Stimulated activated CD4-positive, alpha-beta T cell treated with anti-CD3 and anti-CD28 coated beads, Interleukin-1b, Interleukin-23, amount 100 ng/mL, for 4 hours (primary cell): ENCODE measurements at regions not wholly inside any gene's neighbourhood (a gene's known extent, or its start where the extent isn't known, plus 50 kb on each side); places are given as distances from the start of the nearest gene placed in this dataset.

Experiments used
- DNase-seq, 2 donors: peaks; one replicate each; pipeline ENCODE4 v3.0.0-alpha.2; 2020; ENCODE audit warnings: low read depth in 2 of 2

DNA sequence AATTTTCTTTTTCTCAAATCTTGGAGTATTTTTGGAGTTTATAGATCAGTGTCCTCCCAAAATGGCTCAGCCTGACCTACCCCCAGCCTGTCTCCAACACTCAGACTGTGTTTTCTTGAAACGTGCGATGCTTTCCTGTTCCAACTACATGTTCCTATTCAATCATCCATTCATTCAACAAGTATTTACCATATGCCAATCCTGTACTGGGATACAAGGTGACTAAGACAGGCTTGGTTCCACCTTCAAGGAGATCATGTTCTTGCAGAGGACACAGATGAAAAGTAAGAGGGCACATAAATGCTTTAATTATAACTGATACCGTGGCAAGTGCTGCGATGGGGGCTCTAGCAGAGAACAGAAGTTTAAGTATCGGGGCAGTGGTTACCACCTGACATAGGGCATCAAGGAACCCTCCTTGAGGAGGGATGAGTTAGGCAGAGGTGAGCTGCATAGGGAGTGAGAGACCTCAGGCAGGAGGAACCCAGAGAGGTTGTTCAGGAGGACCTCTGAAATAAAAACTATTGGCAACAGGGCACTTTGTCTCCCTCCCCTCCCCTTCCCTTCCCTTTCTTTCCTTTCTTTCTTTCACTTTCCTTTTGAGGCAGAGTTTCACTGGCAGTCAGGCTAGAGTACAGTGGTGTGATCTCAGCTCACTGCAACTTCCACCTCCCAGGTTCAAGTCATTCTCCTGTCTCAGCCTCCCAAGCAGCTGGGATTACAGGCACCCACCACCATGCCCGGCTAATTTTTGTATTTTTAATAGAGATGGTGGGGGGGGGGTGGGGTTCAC is 469.0 kb downstream of the EPHA4 start:
- no peak for DNase-seq

DNA sequence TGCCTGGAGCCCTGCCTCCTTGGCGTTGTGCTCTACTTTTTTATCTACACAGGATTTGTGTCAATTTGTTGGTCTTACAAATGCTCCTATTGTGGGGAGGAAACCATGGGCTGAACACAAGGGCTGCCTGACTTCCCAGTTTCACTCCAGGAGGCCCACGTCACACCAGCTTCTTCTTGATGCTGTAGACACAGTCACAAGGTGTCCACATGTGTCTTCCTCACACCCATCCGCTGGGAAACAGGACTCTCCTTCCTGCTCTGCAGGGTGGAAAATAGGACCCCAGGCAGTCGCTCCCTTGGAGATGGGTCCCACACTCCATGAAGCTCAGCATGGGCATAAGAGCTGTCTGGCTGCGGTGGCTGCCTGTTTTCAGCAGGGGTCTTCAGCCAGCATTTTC is 468.2 kb downstream of the EPHA4 start:
- DNase-seq: no peak

DNA sequence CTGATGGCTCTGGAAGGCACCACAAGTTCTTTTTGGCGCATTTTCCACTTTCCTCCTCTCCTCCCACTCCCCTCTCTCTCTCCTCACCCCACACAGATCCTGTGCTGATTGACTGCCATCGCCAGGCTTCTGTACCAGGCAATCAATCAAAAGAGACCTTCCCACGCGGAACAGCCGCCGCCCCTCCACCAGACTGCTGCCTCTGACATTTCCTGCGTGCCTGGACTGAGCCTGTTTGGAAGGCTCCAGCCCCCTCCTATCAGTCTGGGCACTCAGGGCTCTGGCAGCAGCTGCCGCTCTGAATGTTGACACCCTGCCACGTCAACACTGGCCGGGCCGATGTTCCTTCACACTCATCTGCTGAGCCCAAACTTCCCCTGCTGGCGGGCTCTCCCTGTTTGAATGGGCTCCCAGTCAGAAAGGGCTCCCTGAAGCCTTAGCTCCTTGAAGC is 467.7 kb downstream of the EPHA4 start:
- no peak for DNase-seq

- DNase-seq: no peak
These were observed 465.9 kb downstream of the EPHA4 start for GRCh38 chr2:221106241-221106640.

- no peak for DNase-seq
These were observed 464.7 kb downstream of the EPHA4 start for GRCh38 chr2:221107424-221107823.

DNA sequence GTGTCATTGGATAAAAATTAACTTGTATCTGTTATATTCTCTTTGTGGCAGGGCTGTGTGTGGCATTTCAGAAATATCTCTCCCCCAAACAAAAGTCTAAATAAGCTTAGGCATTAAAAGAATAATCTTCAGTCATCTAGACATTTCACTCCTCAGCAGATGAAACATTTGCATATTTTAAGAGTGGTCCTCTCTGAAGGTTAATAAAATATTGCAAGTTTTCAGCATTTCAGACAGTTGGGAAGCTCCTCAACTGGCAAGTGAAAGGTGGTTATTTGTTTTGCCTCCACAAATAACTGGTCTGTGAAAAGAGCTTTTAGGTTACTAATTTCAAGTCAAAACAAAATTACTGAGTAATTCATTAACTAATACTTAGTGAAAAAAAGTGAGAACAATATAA is 462.6 kb downstream of the EPHA4 start:
- no peak for DNase-seq

DNA sequence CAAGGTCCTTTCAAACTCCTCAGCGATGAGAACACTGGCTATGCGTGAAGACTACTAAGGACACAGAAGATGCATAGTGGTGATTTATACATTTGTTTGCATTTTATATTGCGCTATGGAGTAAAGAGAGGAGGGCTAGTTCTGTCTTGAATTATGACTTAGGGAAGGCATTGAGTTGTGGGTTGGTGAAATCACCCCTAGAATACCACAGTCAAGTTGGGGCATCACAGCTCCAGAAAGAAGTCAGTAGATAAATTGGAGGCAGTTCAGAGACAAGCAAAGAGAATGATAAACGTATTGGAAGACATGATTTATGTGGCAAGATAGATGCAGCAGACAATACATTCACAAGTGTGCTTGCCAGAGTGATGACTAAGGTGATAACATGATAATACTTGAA is 460.4 kb downstream of the EPHA4 start:
- no peak for DNase-seq

- no peak for DNase-seq
These were observed 459.4 kb downstream of the EPHA4 start for GRCh38 chr2:221112744-221113143.

DNA sequence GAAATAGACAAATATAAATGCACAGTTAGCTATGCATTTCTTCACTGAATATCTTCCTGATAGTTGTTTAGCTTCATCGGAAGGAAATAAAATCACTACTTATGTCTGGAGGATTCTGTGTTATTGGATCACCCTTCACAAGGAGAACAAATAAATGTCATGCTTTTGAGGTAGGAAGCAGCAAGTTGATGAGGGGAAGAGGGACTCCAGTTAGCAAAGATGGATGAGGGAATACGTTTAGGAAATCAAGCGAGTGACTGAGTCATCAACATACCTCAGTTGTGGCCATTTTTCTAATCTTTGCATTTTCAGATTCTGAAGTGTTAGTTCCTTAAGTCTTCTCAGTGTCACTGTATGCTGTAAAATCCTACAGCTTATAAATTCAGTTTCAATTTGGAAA is 456.2 kb downstream of the EPHA4 start:
- no peak for DNase-seq

DNA sequence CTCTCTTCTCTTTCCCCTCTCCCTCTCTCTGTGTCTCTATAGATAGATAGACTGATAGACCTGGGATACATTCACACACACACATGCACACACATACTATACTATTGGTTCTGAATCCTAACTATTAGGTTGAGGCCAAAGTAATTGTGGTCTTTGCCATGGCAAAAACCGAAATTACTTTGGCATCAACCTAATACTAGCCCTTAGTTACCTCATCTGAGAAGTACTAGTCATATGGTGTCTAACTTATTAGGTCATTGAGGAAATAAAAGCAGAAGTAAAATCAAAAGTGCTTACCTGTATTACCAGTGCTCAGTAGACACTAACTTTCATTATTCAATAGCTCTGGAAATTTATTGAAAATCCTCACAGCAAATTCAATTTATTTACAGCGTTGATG is 451.5 kb downstream of the EPHA4 start:
- no peak for DNase-seq

- no peak for DNase-seq
These were observed 448.7 kb downstream of the EPHA4 start for GRCh38 chr2:221123396-221123795.

- no peak for DNase-seq
These were observed 447.4 kb downstream of the EPHA4 start for GRCh38 chr2:221124532-221125240.

DNA sequence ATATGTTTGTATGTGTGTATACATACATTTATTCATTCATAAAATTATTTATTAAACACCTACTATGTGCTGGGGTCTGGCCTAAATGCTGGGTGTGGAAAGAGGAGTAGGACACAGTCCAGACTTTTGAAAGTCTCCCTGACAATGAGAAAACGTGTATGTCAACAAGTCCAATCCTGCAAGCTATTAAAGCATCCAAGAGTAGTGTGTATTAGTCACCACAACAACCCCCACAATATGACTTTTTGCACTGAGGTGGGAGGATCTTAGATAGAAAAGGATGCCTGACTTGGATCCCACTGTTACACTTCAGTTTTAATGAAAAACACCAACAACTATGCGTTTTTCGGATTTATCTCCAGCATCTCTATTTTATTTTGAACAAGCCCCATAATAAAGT is 446.4 kb downstream of the EPHA4 start:
- DNase-seq: no peak

GRCh38 chr2:221129657-221130056 is 442.4 kb downstream of the EPHA4 start:
- DNase-seq: no peak

DNA sequence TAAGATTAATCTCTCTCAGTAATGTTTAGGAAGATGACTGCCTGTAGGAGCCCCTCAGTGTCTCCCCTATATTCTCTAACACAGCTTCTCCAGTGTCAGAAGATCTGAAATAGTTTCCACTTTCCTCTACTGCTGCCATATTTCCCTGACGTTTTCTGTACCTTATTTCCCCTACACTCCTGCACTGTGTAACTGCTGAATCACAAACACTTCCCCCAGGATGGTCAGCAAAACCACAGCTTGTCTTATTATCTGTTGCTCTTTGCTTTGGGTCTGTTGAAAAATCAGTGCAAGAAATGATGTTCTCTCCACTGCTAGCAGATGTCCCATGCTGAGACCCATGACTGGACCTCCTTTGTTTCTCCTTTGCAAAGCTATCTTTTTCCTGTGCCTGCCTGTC is 441.7 kb downstream of the EPHA4 start:
- no peak for DNase-seq

DNA sequence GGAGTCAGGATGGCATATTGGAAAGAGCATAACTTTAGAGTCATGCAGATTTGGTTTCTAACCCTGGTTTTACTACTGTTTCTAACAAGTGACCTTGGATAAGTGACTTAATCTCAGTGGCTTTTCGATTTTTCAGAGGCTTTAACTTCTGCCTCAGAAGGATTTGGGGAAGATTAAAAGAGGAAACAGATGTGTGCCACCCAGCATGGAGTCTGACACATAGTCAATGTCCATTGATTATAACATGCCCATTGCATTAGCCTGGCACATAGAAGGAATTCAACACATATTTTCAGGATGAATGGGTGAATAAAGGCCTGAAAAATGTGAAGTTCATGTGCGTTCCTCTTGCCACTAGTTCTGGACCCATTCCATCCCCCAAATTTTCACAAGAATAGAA is 438.2 kb downstream of the EPHA4 start:
- DNase-seq: no peak

DNA sequence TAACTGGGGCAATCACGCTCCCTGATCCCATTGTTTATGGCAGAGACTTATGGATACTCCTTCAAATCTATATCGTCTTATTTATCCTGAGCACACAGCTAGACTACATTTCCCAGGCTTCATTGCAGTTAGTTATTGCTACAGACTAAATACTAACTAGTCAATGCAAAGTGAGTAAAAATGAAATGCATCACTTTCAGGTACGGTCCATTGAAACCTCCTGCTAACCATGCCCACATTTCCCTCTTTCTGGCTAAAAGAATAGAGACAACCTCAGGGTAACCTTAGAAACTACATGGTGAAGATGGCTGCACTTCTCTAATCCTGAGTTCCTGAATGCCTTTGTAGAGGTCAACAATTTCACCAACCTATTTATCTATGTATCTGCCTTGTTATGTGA is 437.4 kb downstream of the EPHA4 start:
- no peak for DNase-seq

DNA sequence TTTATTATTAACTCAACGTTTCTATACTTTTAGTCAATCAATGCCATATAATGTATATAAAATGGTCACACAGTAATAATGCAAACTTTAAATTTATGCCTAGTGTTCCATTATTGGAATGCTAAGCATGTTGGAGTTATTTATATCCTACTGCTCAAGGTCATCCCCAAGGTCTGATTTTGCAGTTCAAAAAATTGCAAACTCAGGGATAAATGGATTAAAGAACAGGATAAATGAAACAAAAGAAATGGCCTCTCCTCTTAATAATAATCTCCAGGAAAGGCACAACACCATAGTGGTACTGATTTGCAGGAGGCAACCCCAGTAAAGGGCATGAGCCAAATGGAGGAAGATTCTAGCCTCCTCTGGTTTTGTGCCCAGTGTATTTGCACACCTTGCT is 436.4 kb downstream of the EPHA4 start:
- no peak for DNase-seq

DNA sequence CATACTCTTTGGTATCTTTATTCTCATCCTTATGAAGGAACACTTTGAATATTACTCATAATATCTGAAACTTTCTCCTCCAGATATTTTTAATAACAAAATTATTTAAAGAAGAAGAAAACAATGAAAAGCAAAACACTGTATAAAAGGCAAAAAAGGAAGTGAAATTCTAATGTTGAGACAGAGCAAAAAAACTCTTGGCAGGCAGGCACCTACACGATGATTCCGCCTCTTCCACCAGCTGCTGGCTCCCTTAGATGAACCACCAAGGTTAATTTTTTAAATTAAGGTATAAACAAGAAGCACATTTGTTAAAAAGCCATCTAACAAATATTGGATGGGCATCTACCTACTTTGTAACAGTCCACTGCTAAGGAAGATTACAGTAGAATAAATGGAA is 434.7 kb downstream of the EPHA4 start:
- no peak for DNase-seq

DNA sequence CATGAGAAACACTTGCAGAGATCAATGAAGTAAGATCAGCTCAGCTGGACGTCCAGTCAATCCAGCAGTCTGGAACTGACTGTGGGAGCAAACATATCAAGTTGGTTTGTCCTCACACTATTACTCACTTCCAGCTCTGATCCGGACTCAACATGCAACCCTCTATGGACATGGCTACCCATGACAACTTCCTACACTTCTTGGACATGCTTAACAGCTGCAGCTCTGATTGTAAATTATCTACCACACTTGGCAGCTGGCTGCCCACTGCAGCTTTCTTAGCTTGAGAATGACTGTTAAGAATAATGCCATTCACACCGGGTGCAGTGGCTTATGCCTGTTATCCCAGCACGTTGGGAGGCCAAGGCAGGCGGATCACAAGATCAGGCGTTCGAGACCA is 429.8 kb downstream of the EPHA4 start:
- no peak for DNase-seq

DNA sequence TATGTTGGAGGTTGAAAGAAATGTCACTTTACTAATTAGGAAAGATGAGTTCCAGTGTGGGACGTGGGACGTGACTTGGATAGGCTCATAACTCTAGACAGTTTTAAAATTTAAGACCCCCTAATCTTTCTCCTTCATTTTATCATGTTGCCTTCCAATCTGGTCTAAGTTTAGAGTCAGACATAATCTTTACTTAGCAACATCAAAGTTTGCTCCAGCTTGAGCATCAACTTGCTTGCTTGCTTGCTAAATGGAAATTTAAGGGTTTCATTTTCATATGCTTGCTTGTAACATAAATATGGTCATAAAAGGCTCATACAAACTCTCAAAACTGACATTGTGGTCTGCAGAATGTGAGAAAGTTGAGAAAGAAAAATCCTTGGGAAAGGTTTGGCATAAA is 428.9 kb downstream of the EPHA4 start:
- DNase-seq: no peak

- no peak for DNase-seq
These were observed 427.2 kb downstream of the EPHA4 start for GRCh38 chr2:221144909-221145308.

- DNase-seq: no peak
These were observed 426.7 kb downstream of the EPHA4 start for GRCh38 chr2:221145396-221145795.
